Peyer's patch (tissue), 4 donors: ENCODE measurements at regions not wholly inside any gene's neighbourhood (a gene's known extent, or its start where the extent isn't known, plus 50 kb on each side); places are given as distances from the start of the nearest gene placed in this dataset.

ENCODE experiments used
- POLR2A ChIP-seq, 2 donors: fragments of 450-650 bp; IDR thresholded peaks; one replicate each; pipeline ENCODE4 v1.5.1; 2017; ENCODE audit warnings: antibody characterized with exemption in 2 of 2, mild to moderate bottlenecking in 2 of 2, moderate library complexity in 2 of 2
- TF ChIP-seq, protein P1 (sequence below), 6 experiments: fragments of 450-650 bp in 4 of 6; fragments of 200-600 bp in 2 of 6; sonication (generic) in 1 of 6; IDR thresholded peaks; one replicate each; pipeline ENCODE4 v1.5.1; 2017 to 2019; ENCODE audit warnings: antibody characterized with exemption in 6 of 6, mild to moderate bottlenecking in 3 of 6, moderate library complexity in 1 of 6

DNA sequence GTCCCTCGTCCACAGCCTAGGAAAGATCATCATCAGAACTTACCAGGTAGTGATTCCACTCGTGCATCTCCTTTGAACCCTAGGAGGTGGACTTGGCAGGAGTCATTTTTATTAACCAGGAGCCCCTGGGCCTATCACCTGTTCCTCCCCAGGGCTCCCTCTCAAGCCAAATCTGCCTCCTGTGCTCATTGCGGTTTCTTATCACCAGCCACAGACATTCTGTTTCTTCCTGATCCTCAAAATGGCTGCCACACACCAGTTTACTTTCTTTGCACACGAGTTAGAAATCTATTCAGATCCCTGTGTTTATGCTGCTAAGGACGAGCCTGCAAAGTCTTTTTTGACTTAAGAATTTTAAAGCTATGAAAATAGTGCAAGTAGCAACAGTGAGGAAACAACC lies 354.5 kb upstream of the BOD1L1 start:
- TF ChIP-seq, protein P1, sequence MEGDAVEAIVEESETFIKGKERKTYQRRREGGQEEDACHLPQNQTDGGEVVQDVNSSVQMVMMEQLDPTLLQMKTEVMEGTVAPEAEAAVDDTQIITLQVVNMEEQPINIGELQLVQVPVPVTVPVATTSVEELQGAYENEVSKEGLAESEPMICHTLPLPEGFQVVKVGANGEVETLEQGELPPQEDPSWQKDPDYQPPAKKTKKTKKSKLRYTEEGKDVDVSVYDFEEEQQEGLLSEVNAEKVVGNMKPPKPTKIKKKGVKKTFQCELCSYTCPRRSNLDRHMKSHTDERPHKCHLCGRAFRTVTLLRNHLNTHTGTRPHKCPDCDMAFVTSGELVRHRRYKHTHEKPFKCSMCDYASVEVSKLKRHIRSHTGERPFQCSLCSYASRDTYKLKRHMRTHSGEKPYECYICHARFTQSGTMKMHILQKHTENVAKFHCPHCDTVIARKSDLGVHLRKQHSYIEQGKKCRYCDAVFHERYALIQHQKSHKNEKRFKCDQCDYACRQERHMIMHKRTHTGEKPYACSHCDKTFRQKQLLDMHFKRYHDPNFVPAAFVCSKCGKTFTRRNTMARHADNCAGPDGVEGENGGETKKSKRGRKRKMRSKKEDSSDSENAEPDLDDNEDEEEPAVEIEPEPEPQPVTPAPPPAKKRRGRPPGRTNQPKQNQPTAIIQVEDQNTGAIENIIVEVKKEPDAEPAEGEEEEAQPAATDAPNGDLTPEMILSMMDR (IDR thresholded peaks at IDR 0.05), result no peak
- no peak for TF ChIP-seq POLR2A (IDR thresholded peaks at IDR 0.05)
